Aorta (tissue), 5 donors: ENCODE measurements at regions not wholly inside any gene's neighbourhood (a gene's known extent, or its start where the extent isn't known, plus 50 kb on each side); places are given as distances from the start of the nearest gene placed in this dataset.

Experiments used
- ATAC-seq: fragments of 200-7000 bp; cut with Tn5 transposase; one replicate; pipeline ENCODE4 v1.9.1; 2022; ENCODE audit warnings: moderate library complexity; ENCODE audit not compliant: low FRiP score
- DNase-seq, 2 donors: peaks; one replicate each; pipeline ENCODE4 v3.0.0-alpha.2; 2020
- H3K27ac ChIP-seq, 2 donors: one replicate each; pipeline ENCODE4 v1.5.1; 2013; ENCODE audit warnings: low read length in 2 of 2, mild to moderate bottlenecking in 2 of 2, moderate library complexity in 2 of 2, control low read depth in 1 of 2, inconsistent platforms in 1 of 2, low read depth in 1 of 2
- H3K27me3 ChIP-seq, 2 donors: one replicate each; pipeline ENCODE4 v1.6.1; 2013; ENCODE audit warnings: control low read depth in 1 of 2, low read length in 1 of 2, mild to moderate bottlenecking in 1 of 2, moderate library complexity in 1 of 2; ENCODE audit not compliant: insufficient read depth in 2 of 2, control insufficient read depth in 1 of 2
- H3K36me3 ChIP-seq, 2 donors: one replicate each; pipeline ENCODE4 v1.6.1; 2013; ENCODE audit warnings: control low read depth in 1 of 2, low read length in 1 of 2, mild to moderate bottlenecking in 1 of 2; ENCODE audit not compliant: insufficient read depth in 2 of 2, control insufficient read depth in 1 of 2
- H3K4me1 ChIP-seq, 2 donors: one replicate each; pipeline ENCODE4 v1.6.1; 2013; ENCODE audit warnings: low read length in 2 of 2, control low read depth in 1 of 2, mild to moderate bottlenecking in 1 of 2, moderate library complexity in 1 of 2; ENCODE audit not compliant: insufficient read depth in 2 of 2, control insufficient read depth in 1 of 2
- H3K4me3 ChIP-seq, 2 donors: one replicate each; pipeline ENCODE4 v1.5.1; 2013; ENCODE audit warnings: low read length in 2 of 2, control low read depth in 1 of 2, mild to moderate bottlenecking in 1 of 2
- H3K9me3 ChIP-seq: one replicate; pipeline ENCODE4 v1.6.1; 2013; ENCODE audit warnings: mild to moderate bottlenecking, low read length; ENCODE audit not compliant: control insufficient read depth
- WGBS, 2 donors: extraction: QIAGEN DNeasy Blood & Tissue Kit; methylation state at CpG; one replicate each; pipeline ENCODE4 v1.1.7; 2013; 5-methylcytosine and 5-hydroxymethylcytosine counted together
- intact Hi-C, 2 donors: fragments of 100-400 bp; cut with DNase I; formaldehyde crosslinking; loops; one replicate each; pipeline versions ENCODE4 v1.14.2 to v1.15.0; 2022
- donor health status: healthy with polysubstance abuse.
- donor health status: Bipolar disorder and iron deficiency.
- donor health status: DM: no; HTN: no; CAD: no.
- donor health status: DM: no; HTN: no; CAD: no.
- donor health status: DM: yes; HTN: yes; CAD: no.

- Histone ChIP-seq H3K27ac (no peak overlapping the region), H3K9me3 (no peaks in the 10 kb centered on the region), H3K4me1 (no peaks in the 10 kb centered on the region), H3K36me3 (no peaks in the 10 kb centered on the region), H3K27me3 (no peaks in the 10 kb centered on the region), H3K4me3 (no peak overlapping the region)
- DNase-seq (no peak), ATAC-seq (no peak)
- intact Hi-C loops: no loop called here
- WGBS, 2 donors: 87 to 92% methylated on average over 2 of the region's 2 CpGs
Observed at GRCh38 chr2:182586426-182586825, 129.6 kb upstream of the DNAJC10 start.

- ATAC-seq (no peak), DNase-seq (no peak)
- Histone ChIP-seq H3K4me3 (no peak overlapping the region), H3K27ac (no peak overlapping the region), H3K4me1 (no peaks in the 10 kb centered on the region), H3K36me3 (no peaks in the 10 kb centered on the region), H3K9me3 (no peaks in the 10 kb centered on the region), H3K27me3 (no peaks in the 10 kb centered on the region)
- WGBS, 2 donors: 79 to 88% methylated on average over 1 of the region's 1 CpG
- intact Hi-C loops: no loop called here
Observed at GRCh38 chr2:182587831-182588230, 128.2 kb upstream of the DNAJC10 start.

- no peak overlapping the region for H3K27ac ChIP-seq
- H3K27me3 ChIP-seq: no peaks in the 10 kb centered on the region
- no peaks in the 10 kb centered on the region for H3K36me3 ChIP-seq
- H3K9me3 ChIP-seq: no peaks in the 10 kb centered on the region
- intact Hi-C loops: no loop called here
- DNase-seq: no peak
- no peak overlapping the region for H3K4me3 ChIP-seq
- no peak for ATAC-seq
- no peaks in the 10 kb centered on the region for H3K4me1 ChIP-seq
Observed at GRCh38 chr2:182589121-182589520, 126.9 kb upstream of the DNAJC10 start.

GRCh38 chr2:182591774-182592173 is 124.3 kb upstream of the DNAJC10 start:
- Histone ChIP-seq H3K36me3 (peaks cover 0 to 1% of the 10 kb centered on the region in 2 donors), H3K27me3 (no peaks in the 10 kb centered on the region), H3K27ac (no peak overlapping the region), H3K4me3 (no peak overlapping the region), H3K9me3 (no peaks in the 10 kb centered on the region), H3K4me1 (no peaks in the 10 kb centered on the region)
- DNase-seq (no peak), ATAC-seq (no peak)
- WGBS, 2 donors: 55 to 59% methylated on average over 1 of the region's 1 CpG
- intact Hi-C loops: no loop called here

- no peaks in the 10 kb centered on the region for H3K27me3 ChIP-seq
- intact Hi-C loops: no loop called here
- H3K4me1 ChIP-seq: no peaks in the 10 kb centered on the region
- H3K27ac ChIP-seq: no peak overlapping the region
- DNase-seq: no peak
- no peak overlapping the region for H3K4me3 ChIP-seq
- H3K36me3 ChIP-seq: peaks cover 0 to 1% of the 10 kb centered on the region in 2 donors
- WGBS, 2 donors: 92 to 93% methylated on average over 4 of the region's 4 CpGs
- ATAC-seq: no peak
- H3K9me3 ChIP-seq: peaks cover 1% of the 10 kb centered on the region
Observed at GRCh38 chr2:182592691-182593393, 123.2 kb upstream of the DNAJC10 start.

GRCh38 chr2:182593394-182593975 is 122.6 kb upstream of the DNAJC10 start:
- intact Hi-C loops: no loop called here
- WGBS, 2 donors: 78 to 79% methylated on average over 3 of the region's 3 CpGs
- H3K9me3 ChIP-seq: peaks cover 1% of the 10 kb centered on the region
- no peak overlapping the region for H3K4me3 ChIP-seq
- no peak for DNase-seq
- H3K36me3 ChIP-seq: peaks cover 0 to 1% of the 10 kb centered on the region in 2 donors
- H3K4me1 ChIP-seq: no peaks in the 10 kb centered on the region
- ATAC-seq: no peak
- no peak overlapping the region for H3K27ac ChIP-seq
- no peaks in the 10 kb centered on the region for H3K27me3 ChIP-seq

GRCh38 chr2:182594286-182594685 is 121.8 kb upstream of the DNAJC10 start:
- WGBS, 2 donors: 95 to 97% methylated on average over 1 of the region's 1 CpG
- intact Hi-C loops: no loop called here
- H3K36me3 ChIP-seq: peaks cover 0 to 1% of the 10 kb centered on the region in 2 donors
- H3K27ac ChIP-seq: no peak overlapping the region
- ATAC-seq: no peak
- peaks cover 1% of the 10 kb centered on the region for H3K9me3 ChIP-seq
- no peak overlapping the region for H3K4me3 ChIP-seq
- DNase-seq: no peak
- no peaks in the 10 kb centered on the region for H3K4me1 ChIP-seq
- H3K27me3 ChIP-seq: no peaks in the 10 kb centered on the region

GRCh38 chr2:182595650-182596049 is 120.4 kb upstream of the DNAJC10 start:
- no peak for DNase-seq
- intact Hi-C loops: no loop called here
- Histone ChIP-seq H3K27me3 (no peaks in the 10 kb centered on the region), H3K9me3 (peaks cover 1% of the 10 kb centered on the region), H3K4me1 (no peaks in the 10 kb centered on the region), H3K4me3 (no peak overlapping the region), H3K36me3 (peaks cover 0 to 1% of the 10 kb centered on the region in 2 donors), H3K27ac (no peak overlapping the region)
- WGBS, 2 donors: 92 to 95% methylated on average over 2 of the region's 2 CpGs
- no peak for ATAC-seq

- H3K36me3 ChIP-seq: peaks cover 0 to 1% of the 10 kb centered on the region in 2 donors
- H3K27me3 ChIP-seq: no peaks in the 10 kb centered on the region
- H3K4me3 ChIP-seq: no peak overlapping the region
- WGBS, 2 donors: 68 to 72% methylated on average over 7 of the region's 7 CpGs
- no peak overlapping the region for H3K27ac ChIP-seq
- DNase-seq (no peak), ATAC-seq (no peak)
- intact Hi-C loops: no loop called here
- H3K9me3 ChIP-seq: peaks cover 1% of the 10 kb centered on the region
- H3K4me1 ChIP-seq: no peaks in the 10 kb centered on the region
Observed at GRCh38 chr2:182597570-182598295, 118.3 kb upstream of the DNAJC10 start.
